WTC11 (cell line): ENCODE measurements at regions not wholly inside any gene's neighbourhood (a gene's known extent, or its start where the extent isn't known, plus 50 kb on each side); places are given as distances from the start of the nearest gene placed in this dataset.

Experiments used
- ATAC-seq: fragments of 200-7000 bp; cut with Tn5 transposase; 2 replicates; pipeline ENCODE4 v1.10.0; 2021; ENCODE audit warnings: mild to moderate bottlenecking, moderate library complexity
- CTCF ChIA-PET: fragments of 300-600 bp; sonication (Branson Sonifier 250); formaldehyde crosslinking; loops from one replicate; lab custom pipeline; 2021; ENCODE audit warnings: antibody characterized with exemption; lab: Charles Lee
- POLR2A ChIA-PET: fragments of 350-600 bp; sonication (Branson Sonifier 250); formaldehyde crosslinking; loops from one replicate; lab custom pipeline; 2021; ENCODE audit warnings: antibody characterized with exemption; lab: Charles Lee
- DNase-seq: peaks from one replicate; pipeline ENCODE4 v3.0.0; 2021; ENCODE audit warnings: low spot score
- H3K27ac Mint-ChIP-seq: 2 replicates; pipeline ENCODE4 v1.8.0; 2021; ENCODE audit warnings: mixed read lengths
- H3K27me3 Mint-ChIP-seq: 2 replicates; pipeline ENCODE4 v1.8.0; 2021; ENCODE audit warnings: low read depth, mild to moderate bottlenecking, moderate library complexity, mixed read lengths
- H3K36me3 Mint-ChIP-seq: 2 replicates; pipeline ENCODE4 v1.8.0; 2021; ENCODE audit warnings: mixed read lengths
- H3K4me1 Mint-ChIP-seq: 2 replicates; pipeline ENCODE4 v1.8.0; 2022; ENCODE audit warnings: mixed read lengths
- H3K4me3 Mint-ChIP-seq: 2 replicates; pipeline ENCODE4 v1.8.0; 2021; ENCODE audit warnings: mild to moderate bottlenecking, moderate library complexity, mixed read lengths
- H3K9me3 Mint-ChIP-seq: 2 replicates; pipeline ENCODE4 v1.8.0; 2021; ENCODE audit warnings: mixed read lengths
- ELF4 ChIP-seq: sonication (generic); formaldehyde crosslinking; IDR thresholded peaks from 2 replicates; pipeline ENCODE4 v1.8.1; 2022; ENCODE audit warnings: low read depth, mild to moderate bottlenecking, moderate library complexity, missing genetic modification reagents
- ESRRA ChIP-seq: sonication (generic); formaldehyde crosslinking; IDR thresholded peaks from 2 replicates; pipeline ENCODE4 v1.8.1; 2022; ENCODE audit warnings: mild to moderate bottlenecking, missing genetic modification reagents, borderline replicate concordance
- ETV6 ChIP-seq: sonication (generic); formaldehyde crosslinking; IDR thresholded peaks from 2 replicates; pipeline ENCODE4 v1.8.1; 2022; ENCODE audit warnings: mild to moderate bottlenecking, missing genetic modification reagents
- FOXK1 ChIP-seq: sonication (generic); formaldehyde crosslinking; IDR thresholded peaks from 2 replicates; pipeline ENCODE4 v1.8.0; 2022; ENCODE audit warnings: mild to moderate bottlenecking, moderate library complexity, missing genetic modification reagents
- GRHL2 ChIP-seq: fragments of 250-450 bp; sonication (Bioruptor Pico); IDR thresholded peaks from 2 replicates; pipeline ENCODE4 v1.8.0; 2022; ENCODE audit warnings: mild to moderate bottlenecking, moderate library complexity; ENCODE audit not compliant: insufficient replicate concordance, severe bottlenecking
- MYBL2 ChIP-seq: sonication (generic); formaldehyde crosslinking; IDR thresholded peaks from 2 replicates; pipeline ENCODE4 v1.8.1; 2023; ENCODE audit warnings: mild to moderate bottlenecking, moderate library complexity, missing genetic modification reagents
- NFATC4 ChIP-seq: fragments of 250-450 bp; sonication (Bioruptor Pico); IDR thresholded peaks from 2 replicates; pipeline ENCODE4 v1.9.0; 2021; ENCODE audit warnings: mild to moderate bottlenecking
- NFE2L1 ChIP-seq: sonication (generic); formaldehyde crosslinking; IDR thresholded peaks from 2 replicates; pipeline ENCODE4 v1.8.1; 2023; ENCODE audit warnings: missing genetic modification reagents
- NR3C1 ChIP-seq: sonication (generic); formaldehyde crosslinking; conservative IDR thresholded peaks from 2 replicates; pipeline ENCODE4 v1.8.1; 2023; ENCODE audit warnings: low read depth, mild to moderate bottlenecking, missing genetic modification reagents
- SMAD3 ChIP-seq: sonication (generic); formaldehyde crosslinking; IDR thresholded peaks from 2 replicates; pipeline ENCODE4 v1.8.0; 2022; ENCODE audit warnings: missing genetic modification reagents, mild to moderate bottlenecking, borderline replicate concordance
- SOX15 ChIP-seq: fragments of 250-450 bp; sonication (Bioruptor Pico); IDR thresholded peaks from 2 replicates; pipeline ENCODE4 v1.9.0; 2021; ENCODE audit warnings: mild to moderate bottlenecking
- SP1 ChIP-seq: sonication (generic); formaldehyde crosslinking; conservative IDR thresholded peaks from 2 replicates; pipeline ENCODE4 v1.8.1; 2022; ENCODE audit warnings: missing genetic modification reagents
- ZBTB21 ChIP-seq: sonication (generic); formaldehyde crosslinking; IDR thresholded peaks from 2 replicates; pipeline ENCODE4 v1.8.1; 2023; ENCODE audit warnings: mild to moderate bottlenecking, missing genetic modification reagents, borderline replicate concordance
- ZNF121 ChIP-seq: sonication (generic); formaldehyde crosslinking; IDR thresholded peaks from 2 replicates; pipeline ENCODE4 v1.8.0; 2023; ENCODE audit warnings: missing genetic modification reagents
- ZNF232 ChIP-seq: sonication (generic); formaldehyde crosslinking; IDR thresholded peaks from 2 replicates; pipeline ENCODE4 v1.8.0; 2022; ENCODE audit warnings: mild to moderate bottlenecking, missing genetic modification reagents
- ZNF317 ChIP-seq: sonication (generic); formaldehyde crosslinking; IDR thresholded peaks from 2 replicates; pipeline ENCODE4 v1.8.1; 2023; ENCODE audit warnings: low read depth, mild to moderate bottlenecking, moderate library complexity, missing genetic modification reagents, borderline replicate concordance
- ZNF396 ChIP-seq: fragments of 250-450 bp; sonication (Bioruptor Pico); IDR thresholded peaks from 2 replicates; pipeline ENCODE4 v1.8.0; 2021; ENCODE audit warnings: mild to moderate bottlenecking, moderate library complexity, borderline replicate concordance
- ZNF416 ChIP-seq: fragments of 250-450 bp; sonication (Bioruptor Pico); IDR thresholded peaks from 2 replicates; pipeline ENCODE4 v1.9.0; 2021; ENCODE audit warnings: mild to moderate bottlenecking, inconsistent platforms
- TF ChIP-seq, protein P1 (sequence below): sonication (generic); formaldehyde crosslinking; IDR thresholded peaks from 2 replicates; pipeline ENCODE4 v1.8.1; 2023; ENCODE audit warnings: mild to moderate bottlenecking, missing genetic modification reagents
- TF ChIP-seq, protein P2 (sequence below): sonication (generic); formaldehyde crosslinking; IDR thresholded peaks from 2 replicates; pipeline ENCODE4 v1.8.1; 2023; ENCODE audit warnings: mild to moderate bottlenecking, missing genetic modification reagents, moderate library complexity
- TF ChIP-seq, protein P3 (sequence below): sonication (generic); formaldehyde crosslinking; IDR thresholded peaks from 2 replicates; pipeline ENCODE4 v1.8.0; 2023; ENCODE audit warnings: mild to moderate bottlenecking, missing genetic modification reagents
- TF ChIP-seq, protein P4 (sequence below): sonication (generic); formaldehyde crosslinking; IDR thresholded peaks from 2 replicates; pipeline ENCODE4 v1.8.1; 2023; ENCODE audit warnings: mild to moderate bottlenecking, missing genetic modification reagents
- TF ChIP-seq, protein P5 (sequence below): fragments of 250-450 bp; sonication (Bioruptor Pico); IDR thresholded peaks from 2 replicates; pipeline ENCODE4 v1.9.0; 2021; ENCODE audit warnings: mild to moderate bottlenecking
- TF ChIP-seq, protein P6 (sequence below): sonication (generic); formaldehyde crosslinking; IDR thresholded peaks from 2 replicates; pipeline ENCODE4 v1.8.1; 2022; ENCODE audit warnings: mild to moderate bottlenecking, missing genetic modification reagents, moderate library complexity, borderline replicate concordance

DNA sequence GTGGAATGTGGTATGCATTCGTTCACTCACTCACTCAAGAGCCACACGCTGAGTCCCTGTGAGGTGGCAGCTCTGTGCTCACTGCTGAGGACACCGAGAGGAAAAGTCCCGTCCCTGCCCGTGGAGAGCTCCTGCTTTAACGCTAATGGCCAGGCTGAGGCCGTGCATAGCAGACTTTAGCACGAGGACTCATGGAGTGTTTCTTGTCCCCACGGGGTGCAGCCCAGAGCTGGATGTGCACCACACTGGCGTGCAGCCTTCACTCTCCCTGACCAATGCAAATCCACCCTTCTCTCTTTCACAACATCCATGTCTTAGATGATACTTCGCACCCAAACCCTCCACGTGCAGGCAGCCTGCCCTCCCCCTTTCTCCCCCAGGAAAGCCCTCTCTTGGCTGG lies 159.6 kb upstream of the ZNF536 start:
- Mint-ChIP-seq H3K4me3 (no peak overlapping the region), H3K27ac (no peak overlapping the region), H3K36me3 (no peaks in the 10 kb centered on the region), H3K9me3 (no peaks in the 10 kb centered on the region), H3K4me1 (peaks cover 15% of the 10 kb centered on the region), H3K27me3 (0 out of 2 replicates have a peak, but pooled peaks cover 2% of the 10 kb centered on the region)
- ChIA-PET CTCF (no interaction called here), POLR2A (no interaction called here)
- TF ChIP-seq, protein P1, sequence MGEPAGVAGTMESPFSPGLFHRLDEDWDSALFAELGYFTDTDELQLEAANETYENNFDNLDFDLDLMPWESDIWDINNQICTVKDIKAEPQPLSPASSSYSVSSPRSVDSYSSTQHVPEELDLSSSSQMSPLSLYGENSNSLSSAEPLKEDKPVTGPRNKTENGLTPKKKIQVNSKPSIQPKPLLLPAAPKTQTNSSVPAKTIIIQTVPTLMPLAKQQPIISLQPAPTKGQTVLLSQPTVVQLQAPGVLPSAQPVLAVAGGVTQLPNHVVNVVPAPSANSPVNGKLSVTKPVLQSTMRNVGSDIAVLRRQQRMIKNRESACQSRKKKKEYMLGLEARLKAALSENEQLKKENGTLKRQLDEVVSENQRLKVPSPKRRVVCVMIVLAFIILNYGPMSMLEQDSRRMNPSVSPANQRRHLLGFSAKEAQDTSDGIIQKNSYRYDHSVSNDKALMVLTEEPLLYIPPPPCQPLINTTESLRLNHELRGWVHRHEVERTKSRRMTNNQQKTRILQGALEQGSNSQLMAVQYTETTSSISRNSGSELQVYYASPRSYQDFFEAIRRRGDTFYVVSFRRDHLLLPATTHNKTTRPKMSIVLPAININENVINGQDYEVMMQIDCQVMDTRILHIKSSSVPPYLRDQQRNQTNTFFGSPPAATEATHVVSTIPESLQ (CRISPR knock-in tag): no peak
- TF ChIP-seq, protein P2, sequence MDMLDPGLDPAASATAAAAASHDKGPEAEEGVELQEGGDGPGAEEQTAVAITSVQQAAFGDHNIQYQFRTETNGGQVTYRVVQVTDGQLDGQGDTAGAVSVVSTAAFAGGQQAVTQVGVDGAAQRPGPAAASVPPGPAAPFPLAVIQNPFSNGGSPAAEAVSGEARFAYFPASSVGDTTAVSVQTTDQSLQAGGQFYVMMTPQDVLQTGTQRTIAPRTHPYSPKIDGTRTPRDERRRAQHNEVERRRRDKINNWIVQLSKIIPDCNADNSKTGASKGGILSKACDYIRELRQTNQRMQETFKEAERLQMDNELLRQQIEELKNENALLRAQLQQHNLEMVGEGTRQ (CRISPR knock-in tag): no peak
- TF ChIP-seq ELF4 (CRISPR knock-in tag) (no peak), ETV6 (CRISPR knock-in tag) (no peak), SMAD3 (CRISPR knock-in tag) (no peak), SOX15 (CRISPR knock-in tag) (no peak), ZNF121 (CRISPR knock-in tag) (no peak), ZNF232 (CRISPR knock-in tag) (no peak), GRHL2 (CRISPR knock-in tag) (no peak), NFATC4 (no peak)
- TF ChIP-seq, protein P3, sequence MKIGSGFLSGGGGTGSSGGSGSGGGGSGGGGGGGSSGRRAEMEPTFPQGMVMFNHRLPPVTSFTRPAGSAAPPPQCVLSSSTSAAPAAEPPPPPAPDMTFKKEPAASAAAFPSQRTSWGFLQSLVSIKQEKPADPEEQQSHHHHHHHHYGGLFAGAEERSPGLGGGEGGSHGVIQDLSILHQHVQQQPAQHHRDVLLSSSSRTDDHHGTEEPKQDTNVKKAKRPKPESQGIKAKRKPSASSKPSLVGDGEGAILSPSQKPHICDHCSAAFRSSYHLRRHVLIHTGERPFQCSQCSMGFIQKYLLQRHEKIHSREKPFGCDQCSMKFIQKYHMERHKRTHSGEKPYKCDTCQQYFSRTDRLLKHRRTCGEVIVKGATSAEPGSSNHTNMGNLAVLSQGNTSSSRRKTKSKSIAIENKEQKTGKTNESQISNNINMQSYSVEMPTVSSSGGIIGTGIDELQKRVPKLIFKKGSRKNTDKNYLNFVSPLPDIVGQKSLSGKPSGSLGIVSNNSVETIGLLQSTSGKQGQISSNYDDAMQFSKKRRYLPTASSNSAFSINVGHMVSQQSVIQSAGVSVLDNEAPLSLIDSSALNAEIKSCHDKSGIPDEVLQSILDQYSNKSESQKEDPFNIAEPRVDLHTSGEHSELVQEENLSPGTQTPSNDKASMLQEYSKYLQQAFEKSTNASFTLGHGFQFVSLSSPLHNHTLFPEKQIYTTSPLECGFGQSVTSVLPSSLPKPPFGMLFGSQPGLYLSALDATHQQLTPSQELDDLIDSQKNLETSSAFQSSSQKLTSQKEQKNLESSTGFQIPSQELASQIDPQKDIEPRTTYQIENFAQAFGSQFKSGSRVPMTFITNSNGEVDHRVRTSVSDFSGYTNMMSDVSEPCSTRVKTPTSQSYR (CRISPR knock-in tag): no peak
- TF ChIP-seq, protein P4, sequence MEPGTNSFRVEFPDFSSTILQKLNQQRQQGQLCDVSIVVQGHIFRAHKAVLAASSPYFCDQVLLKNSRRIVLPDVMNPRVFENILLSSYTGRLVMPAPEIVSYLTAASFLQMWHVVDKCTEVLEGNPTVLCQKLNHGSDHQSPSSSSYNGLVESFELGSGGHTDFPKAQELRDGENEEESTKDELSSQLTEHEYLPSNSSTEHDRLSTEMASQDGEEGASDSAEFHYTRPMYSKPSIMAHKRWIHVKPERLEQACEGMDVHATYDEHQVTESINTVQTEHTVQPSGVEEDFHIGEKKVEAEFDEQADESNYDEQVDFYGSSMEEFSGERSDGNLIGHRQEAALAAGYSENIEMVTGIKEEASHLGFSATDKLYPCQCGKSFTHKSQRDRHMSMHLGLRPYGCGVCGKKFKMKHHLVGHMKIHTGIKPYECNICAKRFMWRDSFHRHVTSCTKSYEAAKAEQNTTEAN (CRISPR knock-in tag): no peak
- DNase-seq (no peak), ATAC-seq (no peak)

DNA sequence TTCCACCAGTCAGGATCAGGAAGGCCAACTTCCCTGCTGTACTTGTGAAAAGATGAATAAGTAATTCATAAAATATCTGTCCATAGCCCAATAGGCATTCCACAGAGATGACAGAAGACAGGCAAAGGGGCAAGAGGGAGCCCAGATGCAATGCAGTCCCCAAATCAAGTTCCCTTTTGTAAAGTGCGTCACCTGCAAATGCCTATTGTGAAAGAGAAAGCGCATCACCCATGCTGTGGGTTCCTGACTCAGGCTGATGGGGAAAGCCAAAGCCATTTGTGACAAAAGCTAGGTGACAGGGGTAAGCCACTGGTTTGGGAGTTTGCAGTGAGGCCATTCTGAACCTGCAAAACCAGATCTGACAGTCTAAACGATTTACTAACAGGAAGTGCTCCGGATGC lies 157.5 kb upstream of the ZNF536 start:
- Mint-ChIP-seq H3K27me3 (0 out of 2 replicates have a peak, but pooled peaks cover 2% of the 10 kb centered on the region), H3K27ac (peak overlapping the region; percentile 36; the same call in 1 of the 2 replicates), H3K36me3 (no peaks in the 10 kb centered on the region), H3K4me1 (peaks cover 14% of the 10 kb centered on the region), H3K4me3 (no peak overlapping the region), H3K9me3 (no peaks in the 10 kb centered on the region)
- no peak for DNase-seq
- ATAC-seq: no peak
- ChIA-PET CTCF (no interaction called here), POLR2A (interaction anchor here (0.5 kb wide), 1 partner anchor 318 kb away, joined by 3 read pairs; no protein-coding TSS in a partner anchor)
- TF ChIP-seq SP1 (no peak), ZNF121 (CRISPR knock-in tag) (no peak), MYBL2 (CRISPR knock-in tag) (no peak), ZNF416 (CRISPR knock-in tag) (no peak), ZNF396 (no peak), ZNF232 (CRISPR knock-in tag) (no peak), ZBTB21 (CRISPR knock-in tag) (no peak), ZNF317 (CRISPR knock-in tag) (no peak), FOXK1 (CRISPR knock-in tag) (no peak), ESRRA (no peak), NFE2L1 (CRISPR knock-in tag) (no peak), NR3C1 (CRISPR knock-in tag) (no peak), ELF4 (CRISPR knock-in tag) (no peak)
- TF ChIP-seq, protein P5, sequence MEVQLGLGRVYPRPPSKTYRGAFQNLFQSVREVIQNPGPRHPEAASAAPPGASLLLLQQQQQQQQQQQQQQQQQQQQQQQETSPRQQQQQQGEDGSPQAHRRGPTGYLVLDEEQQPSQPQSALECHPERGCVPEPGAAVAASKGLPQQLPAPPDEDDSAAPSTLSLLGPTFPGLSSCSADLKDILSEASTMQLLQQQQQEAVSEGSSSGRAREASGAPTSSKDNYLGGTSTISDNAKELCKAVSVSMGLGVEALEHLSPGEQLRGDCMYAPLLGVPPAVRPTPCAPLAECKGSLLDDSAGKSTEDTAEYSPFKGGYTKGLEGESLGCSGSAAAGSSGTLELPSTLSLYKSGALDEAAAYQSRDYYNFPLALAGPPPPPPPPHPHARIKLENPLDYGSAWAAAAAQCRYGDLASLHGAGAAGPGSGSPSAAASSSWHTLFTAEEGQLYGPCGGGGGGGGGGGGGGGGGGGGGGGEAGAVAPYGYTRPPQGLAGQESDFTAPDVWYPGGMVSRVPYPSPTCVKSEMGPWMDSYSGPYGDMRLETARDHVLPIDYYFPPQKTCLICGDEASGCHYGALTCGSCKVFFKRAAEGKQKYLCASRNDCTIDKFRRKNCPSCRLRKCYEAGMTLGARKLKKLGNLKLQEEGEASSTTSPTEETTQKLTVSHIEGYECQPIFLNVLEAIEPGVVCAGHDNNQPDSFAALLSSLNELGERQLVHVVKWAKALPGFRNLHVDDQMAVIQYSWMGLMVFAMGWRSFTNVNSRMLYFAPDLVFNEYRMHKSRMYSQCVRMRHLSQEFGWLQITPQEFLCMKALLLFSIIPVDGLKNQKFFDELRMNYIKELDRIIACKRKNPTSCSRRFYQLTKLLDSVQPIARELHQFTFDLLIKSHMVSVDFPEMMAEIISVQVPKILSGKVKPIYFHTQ (CRISPR knock-in tag): no peak
- TF ChIP-seq, protein P6, sequence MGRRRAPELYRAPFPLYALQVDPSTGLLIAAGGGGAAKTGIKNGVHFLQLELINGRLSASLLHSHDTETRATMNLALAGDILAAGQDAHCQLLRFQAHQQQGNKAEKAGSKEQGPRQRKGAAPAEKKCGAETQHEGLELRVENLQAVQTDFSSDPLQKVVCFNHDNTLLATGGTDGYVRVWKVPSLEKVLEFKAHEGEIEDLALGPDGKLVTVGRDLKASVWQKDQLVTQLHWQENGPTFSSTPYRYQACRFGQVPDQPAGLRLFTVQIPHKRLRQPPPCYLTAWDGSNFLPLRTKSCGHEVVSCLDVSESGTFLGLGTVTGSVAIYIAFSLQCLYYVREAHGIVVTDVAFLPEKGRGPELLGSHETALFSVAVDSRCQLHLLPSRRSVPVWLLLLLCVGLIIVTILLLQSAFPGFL: no peak
